Activated naive CD4-positive, alpha-beta T cell treated with Interleukin-2 at 50 U/mL for 16 hours (primary cell): ENCODE measurements at regions not wholly inside any gene's neighbourhood (a gene's known extent, or its start where the extent isn't known, plus 50 kb on each side); places are given as distances from the start of the nearest gene placed in this dataset.
"Not testable (repeated sequence)": the region's sequence is repeated elsewhere in the genome, so short reads cannot be mapped to it uniquely, and the experiment has no call there.

Source experiments
- DNase-seq: peaks from one replicate; pipeline ENCODE4 v3.0.0-alpha.2; 2020

GRCh38 chr7:86002858-86003257 is 640.9 kb upstream of the GRM3 start:
- DNase-seq = no peak

GRCh38 chr7:85997515-85997914 is 646.2 kb upstream of the GRM3 start:
- DNase-seq = no peak

GRCh38 chr7:85995101-85995500 is 648.6 kb upstream of the GRM3 start:
- DNase-seq = no peak

GRCh38 chr7:85980740-85981139 is 663.0 kb upstream of the GRM3 start:
- no peak for DNase-seq

- DNase-seq = no peak
Measured at GRCh38 chr7:85974176-85974575, 669.5 kb upstream of the GRM3 start.

GRCh38 chr7:85972504-85973141 is 671.1 kb upstream of the GRM3 start:
- no peak for DNase-seq

GRCh38 chr7:85954961-85955360 is 688.7 kb upstream of the GRM3 start:
- no peak for DNase-seq

- DNase-seq = no peak
Measured at GRCh38 chr7:85950871-85951270, 692.8 kb upstream of the GRM3 start.

- no peak for DNase-seq
Measured at GRCh38 chr7:85950418-85950817, 693.3 kb upstream of the GRM3 start.

- DNase-seq = no peak
Measured at GRCh38 chr7:85947767-85948166, 695.9 kb upstream of the GRM3 start.

- DNase-seq = no peak
Measured at GRCh38 chr7:85940798-85941197, 702.9 kb upstream of the GRM3 start.

GRCh38 chr7:85931919-85932318 is 711.8 kb upstream of the GRM3 start:
- DNase-seq = no peak

- no peak for DNase-seq
Measured at GRCh38 chr7:85928500-85928899, 715.2 kb upstream of the GRM3 start.

- DNase-seq = no peak
Measured at GRCh38 chr7:85927226-85927625, 716.5 kb upstream of the GRM3 start.

GRCh38 chr7:85924062-85924461 is 719.6 kb upstream of the GRM3 start:
- no peak for DNase-seq

GRCh38 chr7:85916016-85916415 is 727.7 kb upstream of the GRM3 start:
- no peak for DNase-seq

- no peak for DNase-seq
Measured at GRCh38 chr7:85914437-85914836, 727.6 kb upstream of the SEMA3D start.

GRCh38 chr7:85908051-85908450 is 721.2 kb upstream of the SEMA3D start:
- DNase-seq = no peak

GRCh38 chr7:85897967-85898366 is 711.1 kb upstream of the SEMA3D start:
- no peak for DNase-seq

- DNase-seq = no peak
Measured at GRCh38 chr7:85896531-85896930, 709.7 kb upstream of the SEMA3D start.

- no peak for DNase-seq
Measured at GRCh38 chr7:85895835-85896234, 709.0 kb upstream of the SEMA3D start.

GRCh38 chr7:85891900-85892299 is 705.0 kb upstream of the SEMA3D start:
- not testable (repeated sequence) for DNase-seq

- no peak for DNase-seq
Measured at GRCh38 chr7:85890244-85890811, 703.5 kb upstream of the SEMA3D start.

GRCh38 chr7:85887133-85887532 is 700.3 kb upstream of the SEMA3D start:
- DNase-seq = no peak

GRCh38 chr7:85882335-85882734 is 695.5 kb upstream of the SEMA3D start:
- DNase-seq = no peak
